ENCODE measurements at regions not wholly inside any gene's neighbourhood (a gene's known extent, or its start where the extent isn't known, plus 50 kb on each side); places are given as distances from the start of the nearest gene placed in this dataset.

- no peak for DNase-seq
Measured at GRCh38 chr5:87949676-87950631, 318.7 kb downstream of the TMEM161B start.

GRCh38 chr5:87948486-87948885 is 320.2 kb downstream of the TMEM161B start:
- no peak for DNase-seq

- no peak for DNase-seq
Measured at GRCh38 chr5:87946271-87946670, 322.4 kb downstream of the TMEM161B start.

GRCh38 chr5:87945286-87945650 is 323.4 kb downstream of the TMEM161B start:
- no peak for DNase-seq

GRCh38 chr5:87944553-87945285 is 323.9 kb downstream of the TMEM161B start:
- no peak for DNase-seq

- no peak for DNase-seq
Measured at GRCh38 chr5:87940775-87941174, 327.9 kb downstream of the TMEM161B start.

GRCh38 chr5:87936667-87937066 is 332.0 kb downstream of the TMEM161B start:
- DNase-seq, result no peak

- DNase-seq, result no peak
Measured at GRCh38 chr5:87924436-87924835, 344.2 kb downstream of the TMEM161B start.

GRCh38 chr5:87916320-87916719 is 352.3 kb downstream of the TMEM161B start:
- DNase-seq, result no peak

GRCh38 chr5:87912419-87912818 is 356.2 kb downstream of the TMEM161B start:
- DNase-seq, result no peak

- DNase-seq, result no peak
Measured at GRCh38 chr5:87909382-87909781, 359.3 kb downstream of the TMEM161B start.

GRCh38 chr5:87906962-87907361 is 361.7 kb downstream of the TMEM161B start:
- no peak for DNase-seq

GRCh38 chr5:87900419-87900818 is 368.2 kb downstream of the TMEM161B start:
- DNase-seq, result no peak

GRCh38 chr5:87899721-87900131 is 368.9 kb downstream of the TMEM161B start:
- DNase-seq, result no peak

- DNase-seq, result no peak
Measured at GRCh38 chr5:87899208-87899661, 369.4 kb downstream of the TMEM161B start.

- DNase-seq, result no peak
Measured at GRCh38 chr5:87898574-87898973, 370.1 kb downstream of the TMEM161B start.

- DNase-seq, result no peak
Measured at GRCh38 chr5:87888139-87888538, 380.5 kb downstream of the TMEM161B start.

- no peak for DNase-seq
Measured at GRCh38 chr5:87887247-87887646, 381.4 kb downstream of the TMEM161B start.

- DNase-seq, result no peak
Measured at GRCh38 chr5:87886164-87886563, 382.5 kb downstream of the TMEM161B start.

- no peak for DNase-seq
Measured at GRCh38 chr5:87885758-87886157, 382.9 kb downstream of the TMEM161B start.

- no peak for DNase-seq
Measured at GRCh38 chr5:87877495-87877894, 391.1 kb downstream of the TMEM161B start.

GRCh38 chr5:87877023-87877422 is 391.6 kb downstream of the TMEM161B start:
- DNase-seq, result no peak

- DNase-seq, result no peak
Measured at GRCh38 chr5:87876616-87877015, 392.0 kb downstream of the TMEM161B start.

- DNase-seq, result no peak
Measured at GRCh38 chr5:87872986-87873385, 395.7 kb downstream of the TMEM161B start.
